ENCODE measurements at regions not wholly inside any gene's neighbourhood (a gene's known extent, or its start where the extent isn't known, plus 50 kb on each side); places are given as distances from the start of the nearest gene placed in this dataset.
A peak's percentile ranks its signal among the peaks of the same experiment; 100 is the strongest.
"Not testable (repeated sequence)": the region's sequence is repeated elsewhere in the genome, so short reads cannot be mapped to it uniquely, and the experiment has no call there.

- TF ChIP-seq POLR2A (IDR thresholded peaks at IDR 0.05), result no peak
- TF ChIP-seq CTCF (IDR thresholded peaks at IDR 0.05), result no peak
- no peak for TF ChIP-seq POLR2AphosphoS5 (IDR thresholded peaks at IDR 0.05)
- TF ChIP-seq EP300 (IDR thresholded peaks at IDR 0.05), result no peak
- 58 to 63% methylated on average over 1 of the region's 1 CpG for WGBS, 2 donors
- Histone ChIP-seq H3K36me3 (no peaks in the 10 kb centered on the region), H3K4me1 (peaks cover 0 to 9% (median 7%) of the 10 kb centered on the region in 4 donors), H3K4me3 (no peak overlapping the region), H3K27me3 (no peaks in the 10 kb centered on the region), H3K27ac (peak overlapping the region in 3 of 4 donors; percentile 25 to 48 (median 46)), H3K9me3 (no peaks in the 10 kb centered on the region)
- ATAC-seq (ENCODE audit: low FRiP score in 2 of 2) (peak in 1 of 2 donors; percentile 51), DNase-seq (no peak)
Observed at GRCh38 chr1:182317611-182318161, 73.9 kb downstream of the GLUL start.

- not testable (repeated sequence) for DNase-seq; H3K27ac ChIP-seq; ATAC-seq (ENCODE audit: low FRiP score in 2 of 2); H3K4me1 ChIP-seq; H3K36me3 ChIP-seq; H3K4me3 ChIP-seq; H3K9me3 ChIP-seq; H3K27me3 ChIP-seq
- WGBS, 2 donors, result 75 to 83% methylated on average over 3 of the region's 3 CpGs
Observed at GRCh38 chr1:182316454-182316853, 75.1 kb downstream of the GLUL start.

- no peaks in the 10 kb centered on the region for H3K36me3 ChIP-seq
- DNase-seq, result no peak
- TF ChIP-seq CTCF (IDR thresholded peaks at IDR 0.05), result no peak
- no peak for TF ChIP-seq POLR2A (IDR thresholded peaks at IDR 0.05)
- no peak for TF ChIP-seq EP300 (IDR thresholded peaks at IDR 0.05)
- TF ChIP-seq POLR2AphosphoS5 (IDR thresholded peaks at IDR 0.05), result no peak
- no peaks in the 10 kb centered on the region for H3K9me3 ChIP-seq
- H3K27ac ChIP-seq, result no peak overlapping the region
- H3K4me3 ChIP-seq, result no peak overlapping the region
- peaks cover 0 to 9% (median 7%) of the 10 kb centered on the region in 4 donors for H3K4me1 ChIP-seq
- no peaks in the 10 kb centered on the region for H3K27me3 ChIP-seq
- 65 to 72% methylated on average over 5 of the region's 5 CpGs for WGBS, 2 donors
- ATAC-seq (ENCODE audit: low FRiP score in 2 of 2), result peak in 1 of 2 donors; percentile 26
Observed at GRCh38 chr1:182315167-182315556, 76.4 kb downstream of the GLUL start.

- no peak overlapping the region for H3K27ac ChIP-seq
- WGBS, 2 donors, result 84 to 88% methylated on average over 10 of the region's 10 CpGs
- ATAC-seq (ENCODE audit: low FRiP score in 2 of 2), result peak in 1 of 2 donors; percentile 65
Observed at GRCh38 chr1:182309631-182310351, 81.8 kb downstream of the GLUL start.

GRCh38 chr1:182308826-182309225, 82.8 kb downstream of the GLUL start:
- no peak overlapping the region for H3K4me3 ChIP-seq
- no peak for TF ChIP-seq POLR2AphosphoS5 (IDR thresholded peaks at IDR 0.05)
- TF ChIP-seq EP300 (IDR thresholded peaks at IDR 0.05), result no peak
- TF ChIP-seq CTCF (IDR thresholded peaks at IDR 0.05), result no peak
- TF ChIP-seq POLR2A (IDR thresholded peaks at IDR 0.05), result no peak
- ATAC-seq (ENCODE audit: low FRiP score in 2 of 2), result no peak

More at GRCh38 chr1:182309631-182310351, 81.8 kb downstream of the GLUL start:
- Histone ChIP-seq H3K4me1 (no peaks in the 10 kb centered on the region), H3K9me3 (no peaks in the 10 kb centered on the region), H3K4me3 (no peak overlapping the region), H3K27me3 (no peaks in the 10 kb centered on the region), H3K36me3 (no peaks in the 10 kb centered on the region)
- TF ChIP-seq EP300 (IDR thresholded peaks at IDR 0.05) (no peak), POLR2AphosphoS5 (IDR thresholded peaks at IDR 0.05) (no peak), POLR2A (IDR thresholded peaks at IDR 0.05) (no peak), CTCF (IDR thresholded peaks at IDR 0.05) (no peak)
- DNase-seq, result no peak

GRCh38 chr1:182307486-182307885, 84.1 kb downstream of the GLUL start:
- not testable (repeated sequence) for H3K9me3 ChIP-seq; DNase-seq; H3K4me3 ChIP-seq; H3K36me3 ChIP-seq; H3K4me1 ChIP-seq; ATAC-seq (ENCODE audit: low FRiP score in 2 of 2); H3K27ac ChIP-seq; H3K27me3 ChIP-seq
- WGBS, 2 donors, result 95 to 99% methylated on average over 8 of the region's 8 CpGs

More at GRCh38 chr1:182308826-182309225, 82.8 kb downstream of the GLUL start:
- Histone ChIP-seq H3K27me3 (no peaks in the 10 kb centered on the region), H3K36me3 (no peaks in the 10 kb centered on the region), H3K4me1 (no peaks in the 10 kb centered on the region), H3K27ac (no peak overlapping the region), H3K9me3 (no peaks in the 10 kb centered on the region)
- DNase-seq, result no peak

Data from upper lobe of left lung (tissue), 6 donors.